ENCODE measurements at regions not wholly inside any gene's neighbourhood (a gene's known extent, or its start where the extent isn't known, plus 50 kb on each side); places are given as distances from the start of the nearest gene placed in this dataset.
A peak's percentile ranks its signal among the peaks of the same experiment; 100 is the strongest.
"Not testable (repeated sequence)": the region's sequence is repeated elsewhere in the genome, so short reads cannot be mapped to it uniquely, and the experiment has no call there.

DNA sequence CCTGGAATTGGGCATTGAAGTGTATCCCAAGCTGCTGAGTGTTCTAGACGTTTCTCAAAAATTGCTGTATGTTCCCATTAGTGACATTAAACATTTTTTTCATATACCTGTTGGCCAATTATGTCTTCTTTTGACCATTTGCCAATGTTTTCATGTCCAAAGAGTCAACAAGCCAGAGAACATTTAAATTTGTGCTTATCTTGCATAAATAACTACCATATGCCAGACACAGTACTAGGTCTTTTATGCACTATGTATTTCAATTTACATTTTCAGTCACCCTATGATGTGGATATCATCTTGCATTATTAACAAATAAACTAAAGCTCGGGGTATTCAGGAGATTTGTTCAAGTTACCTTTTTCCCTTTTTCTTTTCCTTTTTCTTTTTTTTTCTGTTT, 632.9 kb upstream of the C16orf82 start:
- H3K36me3 ChIP-seq: no peaks in the 10 kb centered on the region
- H3K27me3 ChIP-seq: no peaks in the 10 kb centered on the region
- no peaks in the 10 kb centered on the region; the same call in 1 of the 2 replicates for H3K9me3 ChIP-seq
- no peaks in the 10 kb centered on the region for H4K20me1 ChIP-seq
- TF ChIP-seq Cebpa-rat (IDR thresholded peaks at IDR 0.05): no peak
- H3K9ac ChIP-seq: no peak overlapping the region
- no peaks in the 10 kb centered on the region for H3K4me1 ChIP-seq
- no peak overlapping the region for H3K27ac ChIP-seq
- H3K4me3 ChIP-seq: no peak overlapping the region
- H3K4me2 ChIP-seq: no peak overlapping the region

DNA sequence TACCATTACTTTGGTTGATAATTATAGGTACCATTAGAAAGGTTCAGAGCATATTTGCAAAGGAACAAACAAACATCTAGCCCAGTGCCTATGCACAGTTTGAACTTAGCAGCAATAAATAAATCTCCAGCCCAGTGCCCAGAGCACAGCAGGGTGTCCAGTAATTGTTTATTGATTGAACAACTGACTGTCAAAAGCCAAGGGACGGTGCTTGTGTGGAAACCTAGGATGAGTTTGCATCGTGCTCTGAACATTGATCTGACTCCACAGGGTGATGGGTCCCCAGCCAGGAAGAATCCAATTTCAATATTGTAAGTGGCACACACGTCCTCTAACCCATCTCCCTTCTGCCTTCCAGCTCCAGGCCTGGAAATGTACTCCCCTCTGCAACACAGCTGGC, 625.5 kb upstream of the C16orf82 start:
- Histone ChIP-seq H3K4me1 (peaks cover under 1% of the 10 kb centered on the region; the same call in 1 of the 2 replicates), H3K27ac (no peak overlapping the region), H3K4me2 (no peak overlapping the region), H3K9me3 (no peaks in the 10 kb centered on the region), H3K9ac (no peak overlapping the region), H4K20me1 (no peaks in the 10 kb centered on the region), H3K4me3 (no peak overlapping the region), H3K36me3 (no peaks in the 10 kb centered on the region), H3K27me3 (no peaks in the 10 kb centered on the region)
- no peak for TF ChIP-seq Cebpa-rat (IDR thresholded peaks at IDR 0.05)

DNA sequence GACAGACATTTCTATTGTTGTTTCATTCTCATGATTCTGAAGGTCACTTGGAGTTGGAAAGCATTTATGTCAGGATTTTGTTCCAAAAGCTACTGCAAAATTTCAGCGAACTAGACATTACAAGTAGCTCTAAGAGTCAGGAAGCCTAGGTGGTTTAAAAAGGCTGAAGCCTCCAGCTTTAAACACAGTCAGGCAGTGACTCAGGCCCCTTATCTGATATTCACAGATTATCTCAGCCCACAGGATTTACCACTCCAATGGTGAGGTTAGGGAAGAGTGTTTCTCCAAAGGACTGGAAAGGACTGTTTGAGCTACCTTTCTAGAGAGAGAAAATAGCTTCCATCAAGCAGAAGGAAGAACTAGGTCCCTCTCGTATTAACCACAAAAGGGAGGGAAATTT, 624.4 kb upstream of the C16orf82 start:
- Histone ChIP-seq H3K36me3 (no peaks in the 10 kb centered on the region), H3K4me3 (no peak overlapping the region), H3K4me1 (peaks cover 12% of the 10 kb centered on the region), H3K9me3 (no peaks in the 10 kb centered on the region), H3K27me3 (no peaks in the 10 kb centered on the region), H4K20me1 (no peaks in the 10 kb centered on the region), H3K27ac (no peak overlapping the region), H3K4me2 (no peak overlapping the region), H3K9ac (no peak overlapping the region)
- TF ChIP-seq Cebpa-rat (IDR thresholded peaks at IDR 0.05): no peak

DNA sequence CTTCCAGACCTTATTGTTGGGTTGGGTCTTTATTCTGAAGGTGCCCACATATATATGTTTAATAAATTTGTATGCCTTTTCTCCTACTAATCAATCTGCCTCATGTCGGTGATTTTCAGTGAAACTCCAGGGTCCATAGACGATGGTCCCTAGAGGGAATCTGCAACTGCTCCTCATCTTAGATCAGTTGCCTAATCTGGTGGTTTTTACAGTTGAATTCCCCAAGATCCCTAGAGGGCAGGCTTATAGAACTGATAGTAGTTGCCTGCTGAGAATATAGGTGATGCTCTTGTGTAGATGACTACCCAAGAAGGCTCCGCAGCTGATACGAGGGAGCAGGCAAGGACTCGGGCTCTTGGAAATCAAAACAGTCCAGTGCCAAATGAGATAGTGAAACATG, 619.2 kb upstream of the C16orf82 start:
- Histone ChIP-seq H3K36me3 (no peaks in the 10 kb centered on the region), H3K4me2 (peak overlapping the region; percentile 71)

DNA sequence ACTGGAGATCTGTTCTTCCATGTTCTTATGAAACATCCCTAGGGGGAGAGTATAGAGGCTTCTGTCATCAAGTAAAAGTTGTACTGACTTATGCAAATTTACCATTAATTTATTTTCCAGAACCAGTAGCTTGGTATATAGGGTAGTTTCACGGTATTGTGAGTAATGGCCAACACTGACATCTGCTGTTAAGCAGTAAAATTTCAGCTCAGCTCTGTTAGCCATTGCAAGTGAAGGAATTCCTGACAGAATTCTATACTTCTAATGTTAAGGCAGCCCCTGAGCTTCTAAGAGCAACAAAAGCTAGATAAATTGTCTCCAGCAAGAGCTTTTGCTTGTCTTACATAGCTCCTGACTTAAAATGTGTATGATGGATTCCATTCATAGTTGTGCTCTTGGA, 613.5 kb upstream of the C16orf82 start:
- peaks cover 9% of the 10 kb centered on the region; the same call in 1 of the 2 replicates for H3K9me3 ChIP-seq
- no peaks in the 10 kb centered on the region for H4K20me1 ChIP-seq
- H3K4me2 ChIP-seq: no peak overlapping the region
- no peak overlapping the region for H3K27ac ChIP-seq
- no peak overlapping the region for H3K4me3 ChIP-seq
- peaks cover 2% of the 10 kb centered on the region for H3K4me1 ChIP-seq
- no peak for TF ChIP-seq Cebpa-rat (IDR thresholded peaks at IDR 0.05)
- H3K27me3 ChIP-seq: no peaks in the 10 kb centered on the region
- H3K36me3 ChIP-seq: no peaks in the 10 kb centered on the region
- no peak overlapping the region for H3K9ac ChIP-seq

More for the DNA sequence above, 619.2 kb upstream of the C16orf82 start:
- no peaks in the 10 kb centered on the region for H3K9me3 ChIP-seq
- H3K27me3 ChIP-seq: no peaks in the 10 kb centered on the region
- no peaks in the 10 kb centered on the region for H4K20me1 ChIP-seq
- peak; percentile 92 for TF ChIP-seq Cebpa-rat (IDR thresholded peaks at IDR 0.05)
- H3K27ac ChIP-seq: peak overlapping the region; percentile 23; the same call in 1 of the 2 replicates
- no peak overlapping the region for H3K9ac ChIP-seq
- H3K4me3 ChIP-seq: no peak overlapping the region
- H3K4me1 ChIP-seq: peaks cover 24% of the 10 kb centered on the region

DNA sequence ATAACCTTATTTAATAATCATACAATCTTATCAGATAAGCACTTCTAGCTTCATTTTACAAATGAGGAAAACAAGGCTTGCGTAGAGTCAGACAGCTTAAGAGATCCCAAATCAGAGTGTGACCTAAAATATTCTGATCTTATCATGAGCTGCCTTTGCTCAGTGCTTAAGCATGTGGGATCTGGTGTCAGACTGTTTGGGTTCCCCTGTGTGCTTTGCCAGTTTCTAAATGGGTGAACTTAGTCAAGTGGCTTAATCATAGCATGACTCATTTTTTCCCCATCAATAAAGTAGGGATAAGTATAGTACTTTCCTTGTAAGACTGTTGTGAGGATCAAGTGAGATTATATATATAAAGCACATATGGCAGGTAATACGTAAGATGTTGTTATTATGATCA, 612.6 kb upstream of the C16orf82 start:
- no peaks in the 10 kb centered on the region for H4K20me1 ChIP-seq

DNA sequence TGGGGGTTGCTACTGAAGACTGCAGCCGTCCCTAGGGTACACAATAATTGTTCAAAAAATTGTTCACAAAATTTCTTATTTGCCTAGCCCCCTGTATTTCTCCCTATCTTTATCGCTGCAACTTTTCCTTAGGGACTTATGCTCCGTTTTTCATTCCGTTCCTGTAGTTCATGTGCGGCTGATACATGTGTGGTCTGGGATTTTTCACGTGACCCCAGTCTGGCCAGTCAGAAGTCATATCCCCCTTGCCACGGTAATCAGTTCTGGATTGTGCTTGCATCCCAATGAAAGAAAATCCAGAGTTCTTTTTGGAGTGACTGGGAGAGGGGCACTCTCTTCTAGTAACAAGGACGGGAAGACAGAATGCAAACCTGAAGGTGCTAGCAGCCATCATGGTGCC, 610.7 kb upstream of the C16orf82 start:
- Histone ChIP-seq H3K27me3 (no peaks in the 10 kb centered on the region), H3K9ac (no peak overlapping the region), H3K9me3 (peaks cover 9% of the 10 kb centered on the region; the same call in 1 of the 2 replicates)

More for the DNA sequence above, 612.6 kb upstream of the C16orf82 start:
- Histone ChIP-seq H3K4me2 (no peak overlapping the region), H3K4me1 (no peaks in the 10 kb centered on the region), H3K9me3 (peaks cover 9% of the 10 kb centered on the region; the same call in 1 of the 2 replicates), H3K27me3 (no peaks in the 10 kb centered on the region), H3K4me3 (no peak overlapping the region), H3K9ac (no peak overlapping the region), H3K27ac (no peak overlapping the region), H3K36me3 (no peaks in the 10 kb centered on the region)
- no peak for TF ChIP-seq Cebpa-rat (IDR thresholded peaks at IDR 0.05)

DNA sequence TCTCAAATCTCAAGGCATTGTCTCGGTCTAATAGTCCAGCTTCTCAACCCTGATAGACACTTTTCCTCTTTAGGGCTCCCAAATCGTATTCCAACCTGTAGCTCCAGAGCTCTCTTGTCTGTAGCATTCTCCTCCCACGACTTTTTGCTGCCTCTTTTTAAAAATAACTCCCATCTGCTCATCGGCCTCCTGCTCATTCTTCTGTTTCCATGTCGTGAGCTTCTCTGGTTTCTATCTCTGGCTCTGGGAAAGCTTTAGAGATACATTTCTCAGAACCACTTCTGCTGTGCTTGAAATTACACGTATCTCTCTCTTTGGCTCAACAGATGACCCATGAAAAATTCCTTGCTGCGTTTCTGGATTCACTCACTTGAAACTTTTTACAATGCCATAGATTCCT, 609.6 kb upstream of the C16orf82 start:
- Histone ChIP-seq H3K9me3 (peaks cover 9% of the 10 kb centered on the region; the same call in 1 of the 2 replicates), H3K4me3 (no peak overlapping the region), H3K4me2 (no peak overlapping the region), H3K36me3 (no peaks in the 10 kb centered on the region), H3K27me3 (no peaks in the 10 kb centered on the region), H3K27ac (no peak overlapping the region), H4K20me1 (no peaks in the 10 kb centered on the region), H3K9ac (no peak overlapping the region), H3K4me1 (no peaks in the 10 kb centered on the region)
- no peak for TF ChIP-seq Cebpa-rat (IDR thresholded peaks at IDR 0.05)

More for the DNA sequence above, 610.7 kb upstream of the C16orf82 start:
- H3K4me1 ChIP-seq: no peaks in the 10 kb centered on the region
- no peak overlapping the region for H3K4me2 ChIP-seq
- no peaks in the 10 kb centered on the region for H3K36me3 ChIP-seq
- no peak for TF ChIP-seq Cebpa-rat (IDR thresholded peaks at IDR 0.05)
- H3K27ac ChIP-seq: no peak overlapping the region
- H4K20me1 ChIP-seq: no peaks in the 10 kb centered on the region
- H3K4me3 ChIP-seq: no peak overlapping the region

DNA sequence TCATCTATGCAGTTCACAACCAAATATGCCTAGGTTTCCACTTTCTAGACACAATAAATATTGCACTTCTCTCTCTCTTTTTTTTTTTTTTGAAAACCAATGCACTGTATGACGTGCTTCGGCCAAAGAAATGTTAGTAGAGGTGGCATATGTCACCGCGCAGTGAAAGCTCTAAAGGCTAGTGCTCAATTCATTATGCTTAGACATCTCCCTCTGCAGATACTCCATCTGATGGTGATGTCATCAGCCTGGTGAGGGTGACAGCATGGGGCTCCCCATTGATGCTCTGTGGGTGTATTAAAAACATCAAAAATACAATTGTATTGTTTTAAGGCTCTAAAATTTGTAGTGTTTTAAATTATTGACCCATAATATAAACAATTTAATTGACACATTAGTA, 608.8 kb upstream of the C16orf82 start:
- Histone ChIP-seq H3K4me2 (no peak overlapping the region), H3K36me3 (no peaks in the 10 kb centered on the region), H3K27me3 (no peaks in the 10 kb centered on the region), H3K27ac (no peak overlapping the region), H3K4me3 (no peak overlapping the region), H3K9ac (no peak overlapping the region), H3K4me1 (no peaks in the 10 kb centered on the region), H4K20me1 (no peaks in the 10 kb centered on the region), H3K9me3 (peaks cover 8% of the 10 kb centered on the region; the same call in 1 of the 2 replicates)
- TF ChIP-seq Cebpa-rat (IDR thresholded peaks at IDR 0.05): no peak

DNA sequence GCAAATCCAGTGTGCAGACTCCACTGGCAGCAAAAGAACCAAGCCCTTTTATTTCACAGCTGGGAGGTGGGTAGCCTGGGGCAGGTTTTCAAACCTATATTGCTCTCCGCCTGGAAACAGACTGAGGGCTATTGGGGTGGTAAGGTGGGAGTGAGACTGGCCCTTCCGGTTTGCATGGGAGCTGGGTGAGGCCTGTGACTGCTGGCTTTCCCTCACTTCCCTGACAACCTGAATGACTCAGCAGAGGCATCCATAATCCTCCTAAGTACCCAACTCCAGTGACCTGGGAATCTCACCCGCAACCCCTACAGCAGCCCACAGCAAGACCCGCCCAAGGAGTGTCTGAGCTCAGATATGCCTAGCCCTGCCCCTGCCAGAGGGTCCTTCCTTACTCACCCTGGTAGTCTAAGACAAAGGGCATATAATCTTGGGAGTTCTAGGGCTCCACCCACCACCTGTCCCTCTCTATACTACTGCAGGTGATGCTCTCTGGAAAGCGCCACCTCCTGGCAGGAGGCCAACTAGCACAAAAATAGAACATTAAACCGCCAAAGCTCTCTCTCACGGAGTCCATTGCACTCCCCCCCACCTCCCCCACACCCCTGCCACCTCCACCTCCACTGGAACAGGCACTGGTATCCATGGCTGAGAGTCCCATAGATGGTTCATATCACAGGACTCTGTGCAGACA, 602.0 kb upstream of the C16orf82 start:
- H3K36me3 ChIP-seq: no peaks in the 10 kb centered on the region
- H3K27ac ChIP-seq: no peak overlapping the region
- H3K27me3 ChIP-seq: no peaks in the 10 kb centered on the region
- peaks cover 12% of the 10 kb centered on the region for H3K4me1 ChIP-seq
- peaks cover 15% of the 10 kb centered on the region; the same call in 1 of the 2 replicates for H3K9me3 ChIP-seq
- no peak overlapping the region for H3K4me2 ChIP-seq
- TF ChIP-seq Cebpa-rat (IDR thresholded peaks at IDR 0.05): no peak
- H3K4me3 ChIP-seq: no peak overlapping the region
- H3K9ac ChIP-seq: no peak overlapping the region
- H4K20me1 ChIP-seq: no peaks in the 10 kb centered on the region

DNA sequence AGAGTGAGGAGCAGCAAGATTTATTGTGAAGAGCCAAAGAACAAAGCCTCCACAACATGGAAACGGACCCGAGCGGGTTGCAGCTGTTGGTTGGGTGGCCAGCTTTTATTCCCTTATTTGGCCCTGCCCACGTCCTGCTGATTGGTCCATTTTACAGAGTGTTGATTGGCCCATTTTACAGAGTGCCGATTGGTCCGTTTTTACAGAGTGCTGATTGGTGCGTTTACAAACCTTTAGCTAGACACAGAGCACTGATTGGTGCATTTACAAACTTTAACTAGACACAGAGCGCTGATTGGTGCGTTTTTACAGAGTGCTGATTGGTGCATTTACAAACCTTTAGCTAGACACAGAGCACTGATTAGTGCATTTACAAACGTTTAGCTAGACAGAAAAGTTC, 592.3 kb upstream of the C16orf82 start:
- Histone ChIP-seq H3K27ac (peak overlapping the region; percentile 72), H3K4me3 (0 out of 2 replicates have a peak overlapping the region, but pooled peaks have one; percentile 2), H3K4me1 (peaks cover 34% of the 10 kb centered on the region), H3K4me2 (peak overlapping the region; percentile 87), H3K9me3 (peaks cover 48% of the 10 kb centered on the region)
- not testable (repeated sequence) for H3K9ac ChIP-seq, H3K27me3 ChIP-seq, H3K36me3 ChIP-seq, H4K20me1 ChIP-seq
